Amniotic epithelial cell (primary cell): ENCODE measurements at regions not wholly inside any gene's neighbourhood (a gene's known extent, or its start where the extent isn't known, plus 50 kb on each side); places are given as distances from the start of the nearest gene placed in this dataset.

ENCODE experiments used
- DNase-seq: peaks from one replicate; pipeline ENCODE4 v3.0.0-alpha.2; 2010; ENCODE audit warnings: low read depth

- no peak for DNase-seq
Observed at GRCh38 chr1:78359666-78360065, 131.1 kb upstream of the PTGFR start.

- DNase-seq: no peak
Observed at GRCh38 chr1:78360584-78360983, 130.2 kb upstream of the PTGFR start.

- no peak for DNase-seq
Observed at GRCh38 chr1:78367700-78368099, 123.1 kb upstream of the PTGFR start.

GRCh38 chr1:78369546-78369945 is 121.2 kb upstream of the PTGFR start:
- peak; percentile 54 for DNase-seq

- peak; percentile 71 for DNase-seq
Observed at GRCh38 chr1:78370356-78370755, 120.4 kb upstream of the PTGFR start.

GRCh38 chr1:78370779-78371482 is 119.8 kb upstream of the PTGFR start:
- DNase-seq: peak; percentile 92

- DNase-seq: no peak
Observed at GRCh38 chr1:78373676-78374075, 117.1 kb upstream of the PTGFR start.

GRCh38 chr1:78375996-78376395 is 114.8 kb upstream of the PTGFR start:
- peak; percentile 18 for DNase-seq

- DNase-seq: peak; percentile 47
Observed at GRCh38 chr1:78377356-78377928, 113.3 kb upstream of the PTGFR start.

GRCh38 chr1:78383923-78384322 is 106.9 kb upstream of the PTGFR start:
- DNase-seq: peak; percentile 68

GRCh38 chr1:78385744-78386462 is 104.9 kb upstream of the PTGFR start:
- no peak for DNase-seq

- no peak for DNase-seq
Observed at GRCh38 chr1:78387201-78387600, 103.6 kb upstream of the PTGFR start.

- DNase-seq: peak; percentile 91
Observed at GRCh38 chr1:78387871-78388270, 102.9 kb upstream of the PTGFR start.

- DNase-seq: peak; percentile 80
Observed at GRCh38 chr1:78388275-78388674, 102.5 kb upstream of the PTGFR start.

- no peak for DNase-seq
Observed at GRCh38 chr1:78401148-78401547, 89.6 kb upstream of the PTGFR start.

- DNase-seq: no peak
Observed at GRCh38 chr1:78408192-78408591, 82.6 kb upstream of the PTGFR start.

- DNase-seq: no peak
Observed at GRCh38 chr1:78408810-78409209, 82.0 kb upstream of the PTGFR start.

- peak; percentile 21 for DNase-seq
Observed at GRCh38 chr1:78410643-78411042, 80.1 kb upstream of the PTGFR start.

GRCh38 chr1:78411707-78412106 is 79.1 kb upstream of the PTGFR start:
- no peak for DNase-seq

- no peak for DNase-seq
Observed at GRCh38 chr1:78415165-78415564, 75.6 kb upstream of the PTGFR start.

- no peak for DNase-seq
Observed at GRCh38 chr1:78419309-78419708, 71.5 kb upstream of the PTGFR start.

GRCh38 chr1:78420181-78420580 is 70.6 kb upstream of the PTGFR start:
- no peak for DNase-seq

GRCh38 chr1:78420688-78421087 is 70.1 kb upstream of the PTGFR start:
- DNase-seq: no peak
